Activated T-cell treated with anti-CD3 and anti-CD28 coated beads, Interleukin-2, amount 50 U/mL, for 4 hours (primary cell): ENCODE measurements at regions not wholly inside any gene's neighbourhood (a gene's known extent, or its start where the extent isn't known, plus 50 kb on each side); places are given as distances from the start of the nearest gene placed in this dataset.
"Not testable (repeated sequence)": the region's sequence is repeated elsewhere in the genome, so short reads cannot be mapped to it uniquely, and the experiment has no call there.

Experiments
- ATAC-seq, 2 donors: fragments of 200-7000 bp; cut with Tn5 transposase; one replicate each; pipeline ENCODE4 v1.10.0; 2021
- DNase-seq: peaks from one replicate; pipeline ENCODE4 v3.0.0-alpha.2; 2020
- H3K27me3 Mint-ChIP-seq: one replicate; pipeline ENCODE4 v1.8.0; 2021; ENCODE audit warnings: low read depth, mixed read lengths
- H3K36me3 Mint-ChIP-seq: one replicate; pipeline ENCODE4 v1.8.0; 2022; ENCODE audit warnings: mixed read lengths; ENCODE audit not compliant: insufficient read depth
- H3K4me1 Mint-ChIP-seq: one replicate; pipeline ENCODE4 v1.8.0; 2021; ENCODE audit warnings: low read depth, mixed read lengths
- H3K4me3 Mint-ChIP-seq: one replicate; pipeline ENCODE4 v1.8.0; 2021; ENCODE audit warnings: mild to moderate bottlenecking, moderate library complexity, mixed read lengths
- H3K9me3 Mint-ChIP-seq: one replicate; pipeline ENCODE4 v1.8.0; 2021; ENCODE audit warnings: mixed read lengths

DNA sequence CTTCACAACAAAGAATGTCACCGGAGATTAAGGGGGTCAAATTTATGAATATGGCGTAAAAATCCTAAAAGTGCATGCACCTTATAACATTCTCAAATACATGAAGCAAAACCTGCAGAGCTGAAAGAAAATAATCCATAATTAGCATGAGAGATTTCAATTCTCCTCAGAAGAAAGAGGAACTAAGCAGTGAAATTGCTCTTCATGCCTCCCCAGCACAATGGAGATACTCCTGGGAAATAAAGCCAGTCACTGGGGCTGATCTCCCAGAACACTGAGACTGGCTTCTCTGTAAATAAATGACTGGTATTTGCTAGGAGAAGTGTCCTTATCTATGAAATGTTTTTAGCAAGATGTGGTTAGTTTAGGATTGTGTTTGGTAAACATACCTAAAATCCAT, 68.1 kb downstream of the GOLGA6L6 start:
- H3K4me1 Mint-ChIP-seq, ATAC-seq, H3K4me3 Mint-ChIP-seq, H3K9me3 Mint-ChIP-seq, DNase-seq, H3K36me3 Mint-ChIP-seq, H3K27me3 Mint-ChIP-seq: not testable (repeated sequence)

- not testable (repeated sequence) for DNase-seq, H3K9me3 Mint-ChIP-seq, H3K27me3 Mint-ChIP-seq, H3K36me3 Mint-ChIP-seq, ATAC-seq, H3K4me3 Mint-ChIP-seq, H3K4me1 Mint-ChIP-seq
Measured at GRCh38 chr15:20472983-20473382, 68.6 kb downstream of the GOLGA6L6 start.

DNA sequence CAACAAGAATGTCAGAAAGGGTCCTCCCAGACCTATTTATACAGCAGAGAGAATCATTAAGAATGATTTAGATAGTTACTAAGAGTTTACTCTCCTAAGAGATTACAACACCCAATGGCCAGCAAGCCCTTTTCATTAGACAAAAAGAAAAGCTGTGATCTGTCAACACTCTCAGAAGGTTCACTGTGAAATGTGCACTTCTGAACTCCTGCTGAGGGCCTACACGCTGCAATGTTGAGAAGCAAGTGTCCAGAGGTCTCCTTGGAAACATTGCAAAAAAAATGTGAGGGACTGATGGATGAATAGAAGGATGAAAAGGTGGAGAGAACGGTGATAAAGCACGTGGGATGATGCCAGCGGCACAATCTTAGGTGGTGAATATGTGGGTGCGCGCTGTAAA, 70.8 kb downstream of the GOLGA6L6 start:
- not testable (repeated sequence) for H3K4me3 Mint-ChIP-seq, H3K9me3 Mint-ChIP-seq, DNase-seq, H3K4me1 Mint-ChIP-seq, H3K36me3 Mint-ChIP-seq, H3K27me3 Mint-ChIP-seq, ATAC-seq

DNA sequence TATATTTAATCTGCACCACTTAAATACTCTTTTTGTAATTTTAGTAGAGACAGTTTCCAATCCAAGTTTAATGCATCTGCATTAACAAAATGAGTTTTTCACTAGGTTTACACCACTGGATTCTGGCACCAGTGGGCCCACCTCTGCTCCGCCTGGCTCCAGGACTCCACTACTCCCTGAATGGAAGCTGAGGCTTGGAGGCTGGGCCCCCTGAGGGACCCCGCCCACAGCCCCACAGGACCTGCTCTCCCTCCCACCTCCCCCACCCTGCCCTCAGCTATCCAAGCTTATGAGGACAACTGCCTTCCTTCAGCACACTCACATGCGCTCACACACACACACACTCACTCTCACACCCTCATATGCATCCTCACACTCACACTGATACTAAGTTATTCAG, 100.5 kb downstream of the GOLGA6L6 start:
- not testable (repeated sequence) for H3K4me3 Mint-ChIP-seq, H3K36me3 Mint-ChIP-seq, H3K27me3 Mint-ChIP-seq, DNase-seq, ATAC-seq, H3K9me3 Mint-ChIP-seq, H3K4me1 Mint-ChIP-seq

DNA sequence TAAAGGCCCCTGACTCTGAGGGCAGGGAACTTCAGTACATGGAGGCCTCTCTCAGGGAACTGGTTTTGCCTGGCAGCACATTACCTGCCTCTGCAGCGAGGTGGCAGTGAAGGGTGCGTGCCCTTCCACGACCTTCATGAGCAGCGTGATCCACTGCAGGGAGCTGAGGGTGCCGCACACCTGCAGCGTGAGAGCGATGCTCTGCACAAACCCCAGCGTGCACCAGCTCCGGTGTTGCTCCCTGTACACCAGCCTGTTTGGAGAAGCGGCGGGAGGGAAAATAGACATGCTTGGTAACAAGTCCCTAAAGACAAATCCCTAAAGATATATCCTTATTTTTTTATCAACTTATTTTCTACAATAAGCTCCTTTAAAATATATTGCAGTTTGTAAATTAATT, 101.2 kb downstream of the GOLGA6L6 start:
- not testable (repeated sequence) for H3K36me3 Mint-ChIP-seq, ATAC-seq, H3K4me1 Mint-ChIP-seq, DNase-seq, H3K27me3 Mint-ChIP-seq, H3K9me3 Mint-ChIP-seq, H3K4me3 Mint-ChIP-seq

GRCh38 chr15:20439111-20439510, 102.5 kb downstream of the GOLGA6L6 start:
- not testable (repeated sequence) for H3K4me1 Mint-ChIP-seq, H3K36me3 Mint-ChIP-seq, H3K9me3 Mint-ChIP-seq, H3K4me3 Mint-ChIP-seq, ATAC-seq, DNase-seq, H3K27me3 Mint-ChIP-seq

- not testable (repeated sequence) for H3K4me3 Mint-ChIP-seq, H3K4me1 Mint-ChIP-seq, H3K36me3 Mint-ChIP-seq, ATAC-seq, DNase-seq, H3K27me3 Mint-ChIP-seq, H3K9me3 Mint-ChIP-seq
Measured at GRCh38 chr15:20438255-20438654, 103.3 kb downstream of the GOLGA6L6 start.

GRCh38 chr15:20433468-20433867, 108.1 kb downstream of the GOLGA6L6 start:
- H3K4me1 Mint-ChIP-seq, H3K27me3 Mint-ChIP-seq, H3K36me3 Mint-ChIP-seq, DNase-seq, H3K9me3 Mint-ChIP-seq, ATAC-seq, H3K4me3 Mint-ChIP-seq: not testable (repeated sequence)

DNA sequence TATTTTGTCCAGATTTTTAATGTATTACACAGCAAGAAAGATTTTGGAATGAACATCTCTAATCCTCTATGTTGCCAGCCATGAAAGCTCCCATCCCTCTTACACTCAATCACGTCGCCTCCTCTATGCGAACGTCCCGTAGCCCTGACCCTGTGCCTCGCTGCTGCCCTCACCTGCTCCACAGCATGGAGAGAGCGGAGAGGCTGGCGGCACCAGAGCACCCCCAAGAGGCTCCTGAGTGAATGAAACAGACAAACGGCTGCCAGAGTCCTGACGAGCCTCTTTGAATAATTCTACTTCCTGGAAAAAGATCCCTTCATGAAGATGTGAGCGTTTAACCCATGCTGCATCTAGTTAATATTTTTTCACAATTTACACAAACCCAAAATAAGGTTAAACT, 111.1 kb downstream of the GOLGA6L6 start:
- H3K27me3 Mint-ChIP-seq, H3K4me3 Mint-ChIP-seq, H3K9me3 Mint-ChIP-seq, DNase-seq, H3K4me1 Mint-ChIP-seq, H3K36me3 Mint-ChIP-seq: not testable (repeated sequence)
- ATAC-seq = peak in 1 of 2 donors; percentile 48

- H3K9me3 Mint-ChIP-seq, ATAC-seq, DNase-seq, H3K36me3 Mint-ChIP-seq, H3K4me1 Mint-ChIP-seq, H3K27me3 Mint-ChIP-seq, H3K4me3 Mint-ChIP-seq: not testable (repeated sequence)
Measured at GRCh38 chr15:20420710-20421109, 120.9 kb downstream of the GOLGA6L6 start.

DNA sequence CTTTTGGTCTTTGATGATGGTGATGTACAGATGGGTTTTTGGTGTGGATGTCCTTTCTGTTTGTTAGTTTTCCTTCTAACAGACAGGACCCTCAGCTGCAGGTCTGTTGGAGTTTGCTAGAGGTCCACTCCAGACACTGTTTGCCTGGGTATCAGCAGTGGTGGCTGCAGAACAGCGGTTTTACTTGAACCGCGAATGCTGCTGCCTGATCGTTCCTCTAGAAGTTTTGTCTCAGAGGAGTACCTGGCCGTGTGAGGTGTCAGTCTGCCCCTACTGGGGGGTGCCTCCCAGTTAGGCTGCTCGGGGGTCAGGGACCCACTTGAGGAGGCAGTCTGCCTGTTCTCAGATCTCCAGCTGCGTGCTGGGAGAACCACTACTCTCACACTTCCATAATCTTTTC, 125.0 kb downstream of the GOLGA6L6 start:
- H3K4me1 Mint-ChIP-seq, H3K36me3 Mint-ChIP-seq, H3K9me3 Mint-ChIP-seq, H3K4me3 Mint-ChIP-seq, ATAC-seq, DNase-seq: not testable (repeated sequence)
- H3K27me3 Mint-ChIP-seq = peaks cover 13% of the 10 kb centered on the region

DNA sequence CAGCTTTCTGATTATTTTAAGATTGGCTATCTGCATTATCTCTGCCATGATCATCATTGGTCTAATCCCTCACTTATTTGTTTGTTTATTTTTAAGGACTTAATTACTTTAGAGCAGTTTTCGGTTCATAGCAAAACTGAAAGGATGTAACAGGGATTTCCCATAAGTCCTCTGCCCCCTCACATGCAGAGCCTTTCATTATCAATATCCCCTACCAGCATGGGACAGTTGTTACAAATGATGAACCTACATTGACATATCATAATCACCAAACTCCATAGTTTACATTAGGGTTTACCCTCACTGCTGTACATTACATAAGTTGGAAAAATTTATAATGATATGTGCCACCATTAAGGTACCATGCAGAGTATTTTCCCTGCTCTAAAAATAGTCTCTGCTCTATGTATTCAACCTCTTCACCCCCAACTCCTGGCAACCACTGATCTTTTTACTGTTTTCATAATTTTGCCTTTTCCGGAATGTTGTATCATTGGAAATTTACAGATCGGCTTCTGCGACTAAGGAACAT, 131.9 kb downstream of the GOLGA6L6 start:
- H3K4me1 Mint-ChIP-seq, H3K36me3 Mint-ChIP-seq, ATAC-seq, DNase-seq, H3K9me3 Mint-ChIP-seq, H3K27me3 Mint-ChIP-seq, H3K4me3 Mint-ChIP-seq: not testable (repeated sequence)

DNA sequence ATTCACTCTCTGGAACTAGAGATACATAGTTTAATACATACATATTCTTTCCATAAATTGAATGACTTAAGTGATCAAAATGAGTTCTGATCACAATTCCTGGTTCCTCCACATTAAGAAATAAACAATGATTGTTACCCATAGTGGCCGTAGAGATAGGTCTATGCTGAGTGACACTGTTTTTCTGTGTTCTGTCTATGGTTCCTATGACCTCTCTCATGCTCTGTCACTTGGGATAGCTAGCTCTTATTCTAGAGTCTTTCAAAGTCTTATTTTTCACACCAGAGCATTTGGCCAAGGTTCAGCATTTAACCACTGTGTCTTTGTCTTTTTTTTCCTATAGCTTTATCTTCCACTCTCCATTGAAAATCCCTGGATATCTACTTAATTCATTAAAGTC, 132.4 kb downstream of the GOLGA6L6 start:
- H3K4me1 Mint-ChIP-seq = no peaks in the 10 kb centered on the region
- no peak for ATAC-seq
- no peaks in the 10 kb centered on the region for H3K36me3 Mint-ChIP-seq
- H3K9me3 Mint-ChIP-seq = peaks cover 2% of the 10 kb centered on the region
- DNase-seq = no peak
- no peaks in the 10 kb centered on the region for H3K27me3 Mint-ChIP-seq
- no peak overlapping the region for H3K4me3 Mint-ChIP-seq

DNA sequence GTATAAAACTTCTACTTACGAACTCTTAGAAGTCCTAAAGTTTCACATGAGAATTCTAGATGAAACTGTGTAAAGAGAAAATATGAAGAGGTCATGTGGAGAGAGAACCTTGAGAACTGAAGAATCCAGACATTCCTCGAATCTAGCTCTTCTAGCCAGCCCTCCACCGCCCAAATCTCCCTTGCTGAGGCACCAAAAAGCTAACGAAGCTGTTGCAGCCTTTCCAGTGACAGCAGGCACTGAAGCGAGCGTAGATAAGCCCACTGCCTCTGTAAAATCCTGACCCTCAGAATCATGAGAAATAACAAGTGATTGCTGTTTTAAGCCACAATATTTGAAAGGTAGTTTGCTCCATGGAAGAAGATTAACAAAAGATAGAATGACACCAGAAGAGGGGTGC, 134.0 kb downstream of the GOLGA6L6 start:
- Mint-ChIP-seq H3K4me1 (no peaks in the 10 kb centered on the region), H3K4me3 (no peak overlapping the region), H3K36me3 (no peaks in the 10 kb centered on the region), H3K9me3 (no peaks in the 10 kb centered on the region), H3K27me3 (no peaks in the 10 kb centered on the region)
- no peak for ATAC-seq
- DNase-seq = no peak

DNA sequence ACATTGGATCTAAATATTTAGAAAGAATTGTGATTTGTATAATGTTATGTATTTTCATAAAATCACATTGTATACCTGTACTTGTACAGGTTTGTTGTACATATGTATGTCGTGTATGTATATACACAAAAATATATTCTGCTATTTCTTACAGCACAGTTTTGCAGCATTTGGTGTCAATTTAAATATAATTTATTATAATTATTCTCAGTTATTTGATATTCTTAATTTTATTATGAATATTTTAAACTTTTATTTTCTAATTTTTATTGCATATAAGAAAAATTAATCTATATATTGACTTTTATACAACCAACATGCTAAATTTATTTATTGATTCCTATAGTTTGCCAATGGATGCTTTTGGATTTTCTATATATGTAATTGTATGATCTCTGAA, 137.0 kb downstream of the GOLGA6L6 start:
- ATAC-seq, H3K36me3 Mint-ChIP-seq, DNase-seq, H3K4me3 Mint-ChIP-seq, H3K9me3 Mint-ChIP-seq, H3K4me1 Mint-ChIP-seq, H3K27me3 Mint-ChIP-seq: not testable (repeated sequence)

GRCh38 chr15:20402586-20402985, 139.0 kb downstream of the GOLGA6L6 start:
- ATAC-seq, H3K36me3 Mint-ChIP-seq, DNase-seq, H3K4me3 Mint-ChIP-seq, H3K9me3 Mint-ChIP-seq, H3K27me3 Mint-ChIP-seq, H3K4me1 Mint-ChIP-seq: not testable (repeated sequence)
